Activated CD8-positive, alpha-beta memory T cell treated with anti-CD3 and anti-CD28 coated beads for 4 hours (primary cell): ENCODE measurements at regions not wholly inside any gene's neighbourhood (a gene's known extent, or its start where the extent isn't known, plus 50 kb on each side); places are given as distances from the start of the nearest gene placed in this dataset.

ENCODE experiments used
- DNase-seq, 2 donors: peaks; one replicate each; pipeline ENCODE4 v3.0.0-alpha.2; 2020; ENCODE audit warnings: low read depth in 2 of 2

GRCh38 chr4:12178614-12179610 lies 750.2 kb upstream of the HS3ST1 start:
- DNase-seq: no peak

- DNase-seq: no peak
Observed at GRCh38 chr4:12177416-12177815, 748.7 kb upstream of the HS3ST1 start.

GRCh38 chr4:12173496-12173895 lies 744.8 kb upstream of the HS3ST1 start:
- no peak for DNase-seq

GRCh38 chr4:12172198-12172973 lies 743.7 kb upstream of the HS3ST1 start:
- no peak for DNase-seq

- DNase-seq: no peak
Observed at GRCh38 chr4:12170308-12170707, 741.6 kb upstream of the HS3ST1 start.

GRCh38 chr4:12165616-12166015 lies 736.9 kb upstream of the HS3ST1 start:
- DNase-seq: no peak

GRCh38 chr4:12146339-12146738 lies 717.6 kb upstream of the HS3ST1 start:
- DNase-seq: no peak

- DNase-seq: no peak
Observed at GRCh38 chr4:12145768-12146167, 717.1 kb upstream of the HS3ST1 start.

- no peak for DNase-seq
Observed at GRCh38 chr4:12145106-12145505, 716.4 kb upstream of the HS3ST1 start.

- no peak for DNase-seq
Observed at GRCh38 chr4:12144051-12144450, 715.4 kb upstream of the HS3ST1 start.

- DNase-seq: no peak
Observed at GRCh38 chr4:12140864-12141263, 712.2 kb upstream of the HS3ST1 start.

- DNase-seq: no peak
Observed at GRCh38 chr4:12139296-12139695, 710.6 kb upstream of the HS3ST1 start.

- DNase-seq: no peak
Observed at GRCh38 chr4:12138488-12138887, 709.8 kb upstream of the HS3ST1 start.

GRCh38 chr4:12137575-12137974 lies 708.9 kb upstream of the HS3ST1 start:
- no peak for DNase-seq

GRCh38 chr4:12126474-12126873 lies 697.8 kb upstream of the HS3ST1 start:
- no peak for DNase-seq

GRCh38 chr4:12124138-12124537 lies 695.4 kb upstream of the HS3ST1 start:
- no peak for DNase-seq

GRCh38 chr4:12123707-12124106 lies 695.0 kb upstream of the HS3ST1 start:
- DNase-seq: no peak

- no peak for DNase-seq
Observed at GRCh38 chr4:12122316-12122715, 693.6 kb upstream of the HS3ST1 start.

- no peak for DNase-seq
Observed at GRCh38 chr4:12120968-12121367, 692.3 kb upstream of the HS3ST1 start.

GRCh38 chr4:12118651-12119213 lies 690.0 kb upstream of the HS3ST1 start:
- DNase-seq: no peak

- DNase-seq: no peak
Observed at GRCh38 chr4:12116009-12116552, 687.4 kb upstream of the HS3ST1 start.

- no peak for DNase-seq
Observed at GRCh38 chr4:12110627-12111026, 681.9 kb upstream of the HS3ST1 start.
